Spleen (tissue), 7 donors: ENCODE measurements at regions not wholly inside any gene's neighbourhood (a gene's known extent, or its start where the extent isn't known, plus 50 kb on each side); places are given as distances from the start of the nearest gene placed in this dataset.

Experiments
- POLR2A ChIP-seq, 3 donors: fragments of 450-650 bp; IDR thresholded peaks; one replicate each; pipeline ENCODE4 v1.5.1; 2017; ENCODE audit warnings: antibody characterized with exemption in 3 of 3, mild to moderate bottlenecking in 1 of 3
- POLR2AphosphoS5 ChIP-seq, 3 donors: sonication (generic); formaldehyde crosslinking; IDR thresholded peaks; one replicate each; pipeline ENCODE4 v1.5.1; 2017; ENCODE audit warnings: antibody characterized with exemption in 3 of 3
- TF ChIP-seq, protein P1 (sequence below), 11 experiments: fragments of 200-600 bp in 7 of 11; fragments of 450-650 bp in 4 of 11; sonication (generic) in 4 of 11; IDR thresholded peaks in 8 of 11; conservative IDR thresholded peaks in 3 of 11; 1 replicate in 7 of 11; 2 replicates in 4 of 11; pipeline versions ENCODE4 v1.4.0 to v1.8.0; 2016 to 2021; ENCODE audit warnings: antibody characterized with exemption in 11 of 11, inconsistent platforms in 4 of 11, mild to moderate bottlenecking in 1 of 11
- donor health status: DM: no; HTN: no; CAD: no; lungs with moderate emphysema.
- donor health status: DM: no; HTN: no; CAD: no.
- donor health status: DM: no; HTN: no; CAD: no.

GRCh38 chr17:31738488-31738887, 120.6 kb downstream of the COPRS start:
- TF ChIP-seq POLR2AphosphoS5 (IDR thresholded peaks at IDR 0.05): no peak
- TF ChIP-seq, protein P1, sequence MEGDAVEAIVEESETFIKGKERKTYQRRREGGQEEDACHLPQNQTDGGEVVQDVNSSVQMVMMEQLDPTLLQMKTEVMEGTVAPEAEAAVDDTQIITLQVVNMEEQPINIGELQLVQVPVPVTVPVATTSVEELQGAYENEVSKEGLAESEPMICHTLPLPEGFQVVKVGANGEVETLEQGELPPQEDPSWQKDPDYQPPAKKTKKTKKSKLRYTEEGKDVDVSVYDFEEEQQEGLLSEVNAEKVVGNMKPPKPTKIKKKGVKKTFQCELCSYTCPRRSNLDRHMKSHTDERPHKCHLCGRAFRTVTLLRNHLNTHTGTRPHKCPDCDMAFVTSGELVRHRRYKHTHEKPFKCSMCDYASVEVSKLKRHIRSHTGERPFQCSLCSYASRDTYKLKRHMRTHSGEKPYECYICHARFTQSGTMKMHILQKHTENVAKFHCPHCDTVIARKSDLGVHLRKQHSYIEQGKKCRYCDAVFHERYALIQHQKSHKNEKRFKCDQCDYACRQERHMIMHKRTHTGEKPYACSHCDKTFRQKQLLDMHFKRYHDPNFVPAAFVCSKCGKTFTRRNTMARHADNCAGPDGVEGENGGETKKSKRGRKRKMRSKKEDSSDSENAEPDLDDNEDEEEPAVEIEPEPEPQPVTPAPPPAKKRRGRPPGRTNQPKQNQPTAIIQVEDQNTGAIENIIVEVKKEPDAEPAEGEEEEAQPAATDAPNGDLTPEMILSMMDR (IDR thresholded peaks at IDR 0.05 in 8 of 11, conservative IDR thresholded peaks at IDR 0.05 in 3 of 11): no peak
- TF ChIP-seq POLR2A (IDR thresholded peaks at IDR 0.05): no peak
